GM12892 (cell line): ENCODE measurements at regions not wholly inside any gene's neighbourhood (a gene's known extent, or its start where the extent isn't known, plus 50 kb on each side); places are given as distances from the start of the nearest gene placed in this dataset.

ENCODE experiments used
- POLR2AphosphoS5 ChIP-seq: IDR thresholded peaks from 2 replicates; pipeline ENCODE4 v1.6.1; 2011; ENCODE audit warnings: low read depth, low read length, control low read depth
- TAF1 ChIP-seq: IDR thresholded peaks from 2 replicates; pipeline ENCODE4 v1.6.1; 2011; ENCODE audit warnings: low read depth, mild to moderate bottlenecking, control low read depth, low read length, borderline replicate concordance

- no peak for TF ChIP-seq TAF1
- no peak for TF ChIP-seq POLR2AphosphoS5
Measured at GRCh38 chr3:68210635-68211034, 556.2 kb upstream of the SUCLG2 start.
